Ovary (tissue), 7 donors: ENCODE measurements at regions not wholly inside any gene's neighbourhood (a gene's known extent, or its start where the extent isn't known, plus 50 kb on each side); places are given as distances from the start of the nearest gene placed in this dataset.

Experiments
- DNase-seq, 5 donors: peaks; one replicate each; pipeline ENCODE4 v3.0.0-alpha.2; 2019 to 2020
- H3K27ac ChIP-seq, 2 donors: fragments of 200-600 bp; one replicate each; pipeline versions ENCODE4 v1.5.1 to v1.8.0; 2019 to 2022
- H3K27me3 ChIP-seq: fragments of 200-600 bp; one replicate; pipeline ENCODE4 v1.8.0; 2022
- H3K36me3 ChIP-seq: fragments of 200-600 bp; sonication (generic); one replicate; pipeline ENCODE4 v1.5.1; 2019
- H3K4me1 ChIP-seq: one replicate; pipeline ENCODE4 v1.8.1; 2013; ENCODE audit warnings: mild to moderate bottlenecking, moderate library complexity; ENCODE audit not compliant: insufficient read depth
- H3K4me3 ChIP-seq: fragments of 200-600 bp; sonication (generic); one replicate; pipeline ENCODE4 v1.5.1; 2017
- H3K9me3 ChIP-seq, 2 donors: fragments of 200-600 bp in 1 of 2; sonication (generic) in 1 of 2; one replicate each; pipeline versions ENCODE4 v1.5.1 to v1.8.1; 2013 to 2019; ENCODE audit warnings: mild to moderate bottlenecking in 1 of 2, moderate library complexity in 1 of 2
- EP300 ChIP-seq: sonication (generic); formaldehyde crosslinking; IDR thresholded peaks from one replicate; pipeline ENCODE4 v1.6.1; 2017; ENCODE audit warnings: antibody characterized with exemption
- POLR2A ChIP-seq: fragments of 450-650 bp; IDR thresholded peaks from one replicate; pipeline ENCODE4 v1.6.1; 2017; ENCODE audit warnings: antibody characterized with exemption, mild to moderate bottlenecking, moderate library complexity
- WGBS, 3 donors: extraction: QIAGEN DNeasy Blood & Tissue Kit in 1 of 3; methylation state at CpG; one replicate each; pipeline versions ENCODE4 v1.1.5 to v1.1.7; 2013 to 2017; 5-methylcytosine and 5-hydroxymethylcytosine counted together
- intact Hi-C, 4 donors: fragments of 100-400 bp; cut with DNase I; formaldehyde crosslinking; loops; one replicate each; pipeline versions ENCODE4 v1.11.0 to v1.15.1; 2022 to 2023
- TF ChIP-seq, protein P1 (sequence below), 3 donors: fragments of 450-650 bp in 2 of 3; fragments of 200-600 bp in 1 of 3; IDR thresholded peaks; one replicate each; pipeline versions ENCODE4 v1.5.1 to v1.8.0; 2016 to 2022; ENCODE audit warnings: antibody characterized with exemption in 3 of 3, mild to moderate bottlenecking in 1 of 3
- donor health status: DM: no; HTN: no; CAD: no; lungs with moderate emphysema.
- donor health status: DM: no; HTN: no; CAD: no.
- donor health status: Bipolar disorder and iron deficiency.
- donor health status: DM: no; HTN: no; CAD: no.
- donor health status: DM: yes; HTN: yes; CAD: no.

DNA sequence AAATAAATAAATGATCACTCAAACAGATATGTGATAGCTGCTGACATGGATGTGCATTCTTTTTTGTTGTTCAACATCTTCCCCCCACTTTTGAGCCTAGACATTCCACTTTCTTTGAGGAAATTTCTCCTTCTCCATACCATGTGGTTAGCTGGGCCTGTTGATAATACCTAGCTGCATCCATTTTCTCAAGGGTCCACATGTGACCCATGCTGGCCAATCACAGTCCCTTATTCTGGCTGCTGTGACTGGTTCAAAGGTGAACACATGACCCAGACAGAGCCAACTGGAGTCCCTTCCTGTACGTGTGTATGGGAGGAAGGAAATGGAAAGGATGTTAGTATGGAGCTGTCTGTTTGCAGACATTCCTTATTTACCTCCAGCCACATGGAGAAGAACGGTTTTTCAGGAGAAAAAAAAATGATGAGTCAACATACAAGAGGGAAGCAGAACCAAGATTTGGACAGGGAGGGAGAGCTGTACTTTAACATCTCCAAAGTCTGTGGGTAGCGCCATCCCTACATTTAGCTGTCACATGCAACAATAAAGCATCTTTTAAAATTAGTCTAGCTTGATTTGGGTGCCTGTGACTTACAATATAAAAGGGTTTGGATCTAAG is 391.7 kb upstream of the TBX3 start:
- Histone ChIP-seq H3K9me3 (no peaks in the 10 kb centered on the region), H3K4me3 (no peak overlapping the region), H3K27me3 (no peaks in the 10 kb centered on the region), H3K27ac (no peak overlapping the region), H3K36me3 (no peaks in the 10 kb centered on the region), H3K4me1 (no peaks in the 10 kb centered on the region)
- WGBS, 3 donors: 64 to 74% (median 65%) methylated on average over 3 of the region's 3 CpGs
- no peak for DNase-seq
- TF ChIP-seq POLR2A: no peak
- no peak for TF ChIP-seq EP300
- TF ChIP-seq, protein P1, sequence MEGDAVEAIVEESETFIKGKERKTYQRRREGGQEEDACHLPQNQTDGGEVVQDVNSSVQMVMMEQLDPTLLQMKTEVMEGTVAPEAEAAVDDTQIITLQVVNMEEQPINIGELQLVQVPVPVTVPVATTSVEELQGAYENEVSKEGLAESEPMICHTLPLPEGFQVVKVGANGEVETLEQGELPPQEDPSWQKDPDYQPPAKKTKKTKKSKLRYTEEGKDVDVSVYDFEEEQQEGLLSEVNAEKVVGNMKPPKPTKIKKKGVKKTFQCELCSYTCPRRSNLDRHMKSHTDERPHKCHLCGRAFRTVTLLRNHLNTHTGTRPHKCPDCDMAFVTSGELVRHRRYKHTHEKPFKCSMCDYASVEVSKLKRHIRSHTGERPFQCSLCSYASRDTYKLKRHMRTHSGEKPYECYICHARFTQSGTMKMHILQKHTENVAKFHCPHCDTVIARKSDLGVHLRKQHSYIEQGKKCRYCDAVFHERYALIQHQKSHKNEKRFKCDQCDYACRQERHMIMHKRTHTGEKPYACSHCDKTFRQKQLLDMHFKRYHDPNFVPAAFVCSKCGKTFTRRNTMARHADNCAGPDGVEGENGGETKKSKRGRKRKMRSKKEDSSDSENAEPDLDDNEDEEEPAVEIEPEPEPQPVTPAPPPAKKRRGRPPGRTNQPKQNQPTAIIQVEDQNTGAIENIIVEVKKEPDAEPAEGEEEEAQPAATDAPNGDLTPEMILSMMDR (IDR thresholded peaks at IDR 0.05): no peak
- intact Hi-C loops: no loop called here

DNA sequence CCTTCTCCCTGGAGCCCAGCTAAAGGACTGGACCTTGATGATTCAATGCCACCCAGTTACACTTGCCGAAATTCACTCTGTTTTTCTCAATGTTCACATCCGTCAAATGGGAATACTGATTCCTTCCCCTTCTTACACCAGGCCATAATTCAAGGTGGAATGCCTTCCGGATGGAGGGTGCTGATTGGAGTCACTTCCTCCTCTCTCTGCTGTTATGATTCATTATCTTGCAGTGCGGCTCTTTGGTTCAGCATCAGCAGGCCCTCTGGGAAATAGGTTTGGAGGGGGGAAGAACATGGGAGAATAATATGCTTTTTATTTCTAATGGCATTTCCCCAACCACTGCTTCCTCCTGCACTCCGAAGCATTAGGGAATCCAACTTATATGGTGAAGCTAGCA is 390.6 kb upstream of the TBX3 start:
- DNase-seq: no peak

DNA sequence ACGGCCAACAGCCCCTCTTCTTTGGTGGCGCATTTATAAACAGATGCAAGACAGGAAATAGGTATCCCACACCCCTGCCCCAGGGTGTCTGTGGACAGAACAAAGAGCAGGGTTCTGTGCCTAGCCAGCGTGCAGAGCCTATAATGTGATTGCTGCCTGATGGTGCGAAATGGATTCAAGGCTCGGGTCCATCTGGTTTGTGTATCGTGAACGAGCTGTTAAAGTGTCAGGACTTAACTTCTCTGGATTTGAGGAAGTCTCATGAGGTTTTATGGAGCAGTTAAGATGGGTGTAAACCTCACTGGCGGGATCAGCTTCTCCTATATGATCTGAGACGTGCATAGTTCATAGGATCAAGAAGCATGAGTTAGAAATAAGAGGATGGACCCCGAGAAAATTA is 388.7 kb upstream of the TBX3 start:
- Histone ChIP-seq H3K36me3 (no peaks in the 10 kb centered on the region), H3K27ac (no peak overlapping the region), H3K4me3 (no peak overlapping the region), H3K4me1 (no peaks in the 10 kb centered on the region), H3K27me3 (no peaks in the 10 kb centered on the region), H3K9me3 (no peaks in the 10 kb centered on the region)
- 69 to 72% (median 69%) methylated on average over 10 of the region's 10 CpGs for WGBS, 3 donors
- intact Hi-C loops: no loop called here
- no peak for DNase-seq
- TF ChIP-seq, protein P1 (IDR thresholded peaks at IDR 0.05): no peak
- no peak for TF ChIP-seq EP300
- TF ChIP-seq POLR2A: no peak

More for the DNA sequence above, 390.6 kb upstream of the TBX3 start:
- H3K27me3 ChIP-seq: no peaks in the 10 kb centered on the region
- no peaks in the 10 kb centered on the region for H3K4me1 ChIP-seq
- H3K4me3 ChIP-seq: no peak overlapping the region
- 83 to 86% (median 85%) methylated on average over 5 of the region's 5 CpGs for WGBS, 3 donors
- H3K36me3 ChIP-seq: no peaks in the 10 kb centered on the region
- TF ChIP-seq, protein P1 (IDR thresholded peaks at IDR 0.05): no peak
- TF ChIP-seq EP300: no peak
- no peak for TF ChIP-seq POLR2A
- H3K9me3 ChIP-seq: no peaks in the 10 kb centered on the region
- intact Hi-C loops: no loop called here
- no peak overlapping the region for H3K27ac ChIP-seq

DNA sequence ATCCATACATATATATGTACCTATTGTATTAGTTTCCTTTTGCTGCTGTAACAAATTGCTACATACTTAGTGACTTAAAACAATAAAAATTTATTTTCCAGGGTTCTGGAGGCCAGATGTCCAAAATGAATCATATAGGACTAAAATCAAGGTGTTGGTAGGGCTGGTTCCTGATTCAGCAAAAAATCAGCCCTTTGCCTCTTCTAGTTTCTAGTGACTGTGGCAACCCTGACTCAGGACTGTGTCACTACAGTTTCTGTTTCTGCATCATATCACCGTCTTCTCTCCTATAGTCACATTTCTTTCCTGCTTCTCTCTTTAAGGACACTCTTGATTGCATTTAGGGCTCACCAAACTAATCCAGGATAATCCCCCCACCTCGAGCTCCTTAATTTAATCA is 386.3 kb upstream of the TBX3 start:
- DNase-seq: no peak
- TF ChIP-seq POLR2A (no peak), EP300 (no peak)
- TF ChIP-seq, protein P1 (IDR thresholded peaks at IDR 0.05): no peak
- intact Hi-C loops: no loop called here
- Histone ChIP-seq H3K27ac (no peak overlapping the region), H3K9me3 (no peaks in the 10 kb centered on the region), H3K27me3 (no peaks in the 10 kb centered on the region), H3K4me3 (no peak overlapping the region), H3K4me1 (no peaks in the 10 kb centered on the region), H3K36me3 (no peaks in the 10 kb centered on the region)
- 89 to 92% (median 91%) methylated on average over 2 of the region's 2 CpGs for WGBS, 3 donors
